GM19324 (cell line): ENCODE measurements at regions not wholly inside any gene's neighbourhood (a gene's known extent, or its start where the extent isn't known, plus 50 kb on each side); places are given as distances from the start of the nearest gene placed in this dataset.
"Not testable (repeated sequence)": the region's sequence is repeated elsewhere in the genome, so short reads cannot be mapped to it uniquely, and the experiment has no call there.

Experiments used
- ATAC-seq: cut with Tn5 transposase; IDR thresholded peaks from one replicate; pipeline ENCODE4 v1.9.1; 2021; ENCODE audit warnings: mild to moderate bottlenecking, moderate library complexity; ENCODE audit not compliant: unreplicated experiment, low FRiP score

DNA sequence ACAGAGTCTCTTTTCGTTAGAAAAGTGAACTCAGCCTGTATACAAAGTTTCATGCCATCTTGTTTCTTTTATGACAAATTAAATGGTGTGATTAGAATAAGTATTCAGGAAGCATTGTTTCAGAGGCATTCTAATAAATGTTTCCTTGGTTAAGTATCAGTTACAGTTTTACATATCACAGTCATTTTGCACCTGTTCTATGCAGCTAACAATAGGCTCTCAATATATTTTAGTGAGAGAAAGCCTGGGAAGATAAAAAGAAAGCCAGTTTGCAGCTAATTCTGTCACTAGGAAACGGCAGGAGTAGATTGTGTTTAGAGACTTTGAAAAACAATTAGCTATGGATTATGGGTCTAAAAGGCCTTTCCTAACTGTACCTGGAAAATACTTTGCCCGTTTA lies 252.8 kb downstream of the ZIC1 start:
- no peak for ATAC-seq

DNA sequence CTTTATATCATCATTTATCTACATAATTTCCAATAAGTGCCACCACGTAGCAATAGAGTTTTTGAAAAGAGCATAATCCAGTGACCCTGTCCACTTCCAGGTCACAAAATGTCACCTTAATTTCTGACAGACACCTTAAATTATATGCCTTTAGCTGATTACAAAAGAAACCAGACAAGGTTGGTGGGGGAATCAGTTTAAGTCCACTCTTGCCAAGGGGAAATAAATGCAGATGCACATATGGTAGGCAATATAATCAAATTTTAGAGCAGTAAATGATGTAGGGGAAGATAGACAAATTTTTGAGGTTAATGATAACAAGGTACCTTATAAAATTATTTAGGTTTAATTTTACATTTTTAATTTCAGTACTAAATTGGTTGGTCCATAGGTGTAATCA lies 253.5 kb downstream of the ZIC1 start:
- no peak for ATAC-seq

GRCh38 chr3:147669077-147669476 lies 259.9 kb downstream of the ZIC1 start:
- no peak for ATAC-seq

DNA sequence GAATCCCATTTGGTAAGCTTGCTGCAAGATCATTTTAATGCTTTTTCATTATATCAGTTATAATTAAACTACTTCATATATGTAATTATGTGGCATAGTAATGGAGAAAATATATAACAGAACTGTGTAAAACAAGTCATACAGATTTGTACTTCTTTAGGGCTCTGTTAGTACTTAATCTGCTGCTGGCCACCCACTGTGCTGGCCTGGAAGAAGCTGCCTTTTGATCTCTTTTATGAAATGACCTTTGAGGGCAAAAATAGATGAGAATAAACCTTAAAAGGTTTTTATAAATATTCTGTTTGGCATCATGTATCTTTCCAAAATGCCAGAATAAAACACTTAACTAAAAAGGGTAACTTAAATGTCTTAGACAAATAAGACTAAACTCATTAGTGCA lies 262.9 kb downstream of the ZIC1 start:
- ATAC-seq: no peak

- no peak for ATAC-seq
These were observed 263.3 kb downstream of the ZIC1 start for GRCh38 chr3:147672436-147672835.

DNA sequence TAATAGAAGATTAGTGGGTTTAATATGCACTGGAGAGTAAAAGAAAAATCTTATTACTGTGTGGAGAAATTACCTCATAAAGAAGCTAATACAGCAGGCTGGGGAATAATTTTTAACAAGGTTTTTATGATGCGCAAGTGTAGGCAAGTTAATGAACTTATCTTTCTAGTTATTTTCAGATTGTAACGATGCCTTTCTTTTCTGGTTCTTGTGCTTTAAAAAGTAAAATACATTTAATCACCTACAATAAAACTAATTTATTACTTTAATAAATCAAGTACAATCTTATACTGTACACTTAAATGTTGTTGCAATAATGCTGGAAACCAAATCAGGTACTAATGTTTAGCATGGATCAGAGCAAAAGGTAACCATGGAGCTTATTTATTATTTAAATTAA lies 266.6 kb downstream of the ZIC1 start:
- no peak for ATAC-seq

- ATAC-seq: no peak
These were observed 271.8 kb downstream of the ZIC1 start for GRCh38 chr3:147680837-147681483.

GRCh38 chr3:147688868-147689267 lies 279.7 kb downstream of the ZIC1 start:
- no peak for ATAC-seq

- ATAC-seq: no peak
These were observed 290.1 kb downstream of the ZIC1 start for GRCh38 chr3:147699175-147699838.

- ATAC-seq: no peak
These were observed 292.0 kb downstream of the ZIC1 start for GRCh38 chr3:147701195-147701594.

- no peak for ATAC-seq
These were observed 293.3 kb downstream of the ZIC1 start for GRCh38 chr3:147702509-147702908.

DNA sequence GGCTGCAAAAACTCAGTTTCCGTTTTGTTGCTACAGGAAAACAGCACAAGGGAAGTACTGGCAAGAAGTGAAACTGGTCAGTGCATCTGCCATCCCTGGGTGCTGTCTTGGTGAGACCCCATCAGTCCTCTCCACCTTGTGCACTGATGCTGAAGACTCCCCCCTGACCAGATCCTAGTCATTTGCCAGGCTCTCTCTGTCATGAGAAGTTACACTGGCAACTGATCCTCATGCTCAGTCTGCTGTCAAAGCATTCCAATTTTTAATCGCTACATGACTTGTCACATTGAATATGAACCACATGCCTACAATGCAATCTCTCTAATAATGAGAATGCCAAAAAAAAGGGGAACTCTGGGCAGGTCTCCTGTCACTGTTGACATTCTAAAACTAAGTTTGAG lies 296.5 kb downstream of the ZIC1 start:
- no peak for ATAC-seq

DNA sequence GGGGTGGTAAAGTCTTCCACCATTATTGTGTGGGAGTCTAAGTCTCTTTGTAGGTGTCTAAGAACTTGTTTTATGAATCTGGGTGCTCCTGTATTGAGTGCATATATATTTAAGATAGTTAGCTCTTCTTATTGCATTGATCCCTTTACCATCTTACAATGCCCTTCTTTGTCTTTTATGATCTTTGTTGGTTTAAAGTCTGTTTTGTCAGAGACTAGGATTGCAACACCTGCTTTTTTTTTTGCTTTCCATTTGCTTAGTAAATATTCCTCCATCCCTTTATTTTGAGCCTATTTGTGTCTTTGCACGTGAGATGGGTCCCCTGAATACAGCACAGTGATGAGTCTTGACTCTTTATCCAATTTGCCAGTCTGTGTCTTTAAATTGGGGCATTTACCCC lies 301.6 kb downstream of the ZIC1 start:
- not testable (repeated sequence) for ATAC-seq

DNA sequence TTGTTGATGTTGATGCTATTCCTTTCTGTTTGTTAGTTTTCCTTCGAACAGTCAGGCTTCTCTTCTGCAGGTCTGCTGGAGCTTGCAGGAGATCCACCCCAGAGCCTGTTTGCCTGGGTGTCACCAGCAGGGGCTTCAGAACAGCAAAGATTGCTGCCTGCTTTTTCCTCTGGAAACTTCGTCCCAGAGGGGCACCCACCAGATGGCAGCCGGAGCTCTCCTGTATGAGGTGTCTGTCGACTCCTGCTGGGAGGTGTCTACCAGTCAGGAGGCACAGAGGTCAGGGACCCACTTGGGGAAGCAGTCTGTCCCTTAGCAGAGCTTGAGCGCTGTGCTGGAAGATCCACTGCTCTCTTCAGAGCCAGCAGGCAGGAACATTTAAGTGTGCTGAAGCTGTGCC lies 303.2 kb downstream of the ZIC1 start:
- ATAC-seq: no peak

GRCh38 chr3:147712758-147713157 lies 303.6 kb downstream of the ZIC1 start:
- peak; percentile 54 for ATAC-seq

DNA sequence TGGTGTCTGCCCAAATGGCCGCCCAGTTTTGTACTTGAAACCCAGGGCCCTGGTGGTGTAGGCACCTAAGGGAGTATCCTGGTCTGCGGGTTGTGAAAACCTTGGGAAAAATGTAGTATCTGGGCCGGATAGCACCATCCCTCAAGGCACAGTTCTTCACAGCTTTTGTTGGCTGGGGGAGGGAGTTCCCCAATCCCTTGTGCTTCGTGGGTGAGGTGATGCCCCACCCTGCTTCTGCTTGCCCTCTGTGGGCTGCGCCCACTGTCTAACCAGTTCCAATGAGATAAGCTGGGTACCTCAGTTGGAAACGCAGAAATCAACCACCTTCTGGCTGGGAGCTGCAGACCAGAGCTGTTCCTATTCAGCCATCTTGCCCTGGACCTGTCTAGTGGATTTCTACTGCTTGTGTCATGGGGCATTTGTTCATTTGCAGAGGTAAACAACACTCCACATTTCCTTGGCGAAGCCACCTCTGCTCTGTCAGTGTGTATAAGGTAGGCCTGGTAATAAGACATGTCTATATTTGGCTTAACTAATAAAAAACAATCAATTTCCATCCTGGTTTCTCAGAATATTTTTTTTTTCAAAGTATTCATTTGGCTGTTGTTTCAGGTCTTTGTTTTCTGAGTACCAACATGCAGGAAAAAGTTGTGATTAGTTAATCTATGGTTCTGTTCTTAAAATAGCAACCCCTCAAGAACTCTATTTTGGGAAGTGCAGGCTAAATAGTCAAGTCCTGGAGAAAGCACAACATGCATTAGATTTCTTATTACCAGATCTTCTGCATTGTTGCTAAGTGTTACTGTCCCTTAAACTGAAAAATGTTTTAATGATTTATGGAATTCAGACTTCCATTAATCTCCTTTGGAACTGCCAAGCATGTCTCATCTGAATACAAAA lies 304.3 kb downstream of the ZIC1 start:
- ATAC-seq: no peak

GRCh38 chr3:147729641-147730040 lies 320.5 kb downstream of the ZIC1 start:
- no peak for ATAC-seq

- ATAC-seq: no peak
These were observed 321.1 kb downstream of the ZIC1 start for GRCh38 chr3:147730284-147730683.

- no peak for ATAC-seq
These were observed 324.1 kb downstream of the ZIC1 start for GRCh38 chr3:147733217-147733616.

DNA sequence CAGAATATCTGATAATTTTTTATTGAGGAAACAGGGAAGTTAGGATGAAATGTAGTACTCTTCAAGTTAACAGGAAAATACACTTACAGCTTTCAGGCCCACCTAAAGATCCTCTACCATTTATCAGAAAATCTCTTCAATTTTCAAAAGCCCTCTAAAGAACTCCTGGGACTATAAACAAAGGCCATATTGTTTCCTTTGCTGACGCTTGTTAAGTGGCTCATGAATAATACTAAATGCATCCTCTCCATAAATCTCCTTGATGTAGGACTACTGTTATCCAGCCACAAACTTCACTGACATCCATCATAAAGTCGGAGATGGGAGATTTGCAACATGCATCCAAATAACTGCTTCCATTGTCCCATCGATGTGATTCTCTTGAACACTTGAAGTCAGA lies 326.5 kb downstream of the ZIC1 start:
- no peak for ATAC-seq

DNA sequence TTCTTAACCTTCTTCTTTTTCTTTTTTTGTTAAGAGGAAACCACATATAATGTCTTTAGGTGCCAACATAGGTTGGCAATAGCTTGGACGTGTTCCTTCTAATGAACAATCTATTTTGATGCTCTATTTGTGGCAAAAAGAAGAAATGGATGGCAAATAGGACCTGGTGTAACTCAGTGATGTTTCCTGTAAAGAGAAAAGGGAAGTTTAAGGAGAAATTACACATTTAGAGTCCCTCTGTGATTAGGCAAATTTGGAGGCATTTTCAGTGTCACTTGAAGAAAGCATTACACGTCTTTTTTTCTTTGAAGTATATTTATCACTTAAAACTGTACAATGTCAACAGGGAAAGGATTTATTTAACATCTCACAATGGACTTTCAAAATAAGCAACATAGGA lies 327.1 kb downstream of the ZIC1 start:
- no peak for ATAC-seq
